C4-2B (cell line): ENCODE measurements at regions not wholly inside any gene's neighbourhood (a gene's known extent, or its start where the extent isn't known, plus 50 kb on each side); places are given as distances from the start of the nearest gene placed in this dataset.

Experiments
- H3K27ac ChIP-seq: fragments of 450-650 bp; 2 replicates; pipeline ENCODE4 v1.5.1; 2017
- ZFX ChIP-seq: fragments of 450-650 bp; IDR thresholded peaks from 2 replicates; pipeline ENCODE4 v1.6.1; 2017
- TF ChIP-seq, protein P1 (sequence below): fragments of 450-650 bp; conservative IDR thresholded peaks from 2 replicates; pipeline ENCODE4 v1.5.1; 2017; ENCODE audit warnings: mild to moderate bottlenecking

DNA sequence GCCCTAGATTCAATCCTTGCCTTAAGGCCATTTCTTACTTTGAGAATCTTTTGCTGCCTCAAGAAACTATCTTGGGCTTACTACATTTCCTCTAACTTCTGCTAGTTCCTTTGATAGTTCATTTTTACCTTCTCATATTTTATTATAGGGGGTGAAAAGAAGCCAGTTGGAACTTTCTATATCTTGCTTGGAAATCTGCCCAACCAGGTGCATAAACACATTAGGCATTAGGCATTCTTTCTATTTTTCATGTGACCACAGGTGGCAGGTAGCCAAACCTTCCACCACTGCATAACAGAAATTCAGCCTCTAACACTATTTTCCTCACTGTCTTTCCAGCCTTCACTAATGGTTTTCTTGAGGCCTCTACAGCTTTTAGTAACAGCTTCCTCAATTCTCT, 300.0 kb upstream of the SP8 start:
- no peak overlapping the region for H3K27ac ChIP-seq
- TF ChIP-seq ZFX = no peak
- TF ChIP-seq, protein P1, sequence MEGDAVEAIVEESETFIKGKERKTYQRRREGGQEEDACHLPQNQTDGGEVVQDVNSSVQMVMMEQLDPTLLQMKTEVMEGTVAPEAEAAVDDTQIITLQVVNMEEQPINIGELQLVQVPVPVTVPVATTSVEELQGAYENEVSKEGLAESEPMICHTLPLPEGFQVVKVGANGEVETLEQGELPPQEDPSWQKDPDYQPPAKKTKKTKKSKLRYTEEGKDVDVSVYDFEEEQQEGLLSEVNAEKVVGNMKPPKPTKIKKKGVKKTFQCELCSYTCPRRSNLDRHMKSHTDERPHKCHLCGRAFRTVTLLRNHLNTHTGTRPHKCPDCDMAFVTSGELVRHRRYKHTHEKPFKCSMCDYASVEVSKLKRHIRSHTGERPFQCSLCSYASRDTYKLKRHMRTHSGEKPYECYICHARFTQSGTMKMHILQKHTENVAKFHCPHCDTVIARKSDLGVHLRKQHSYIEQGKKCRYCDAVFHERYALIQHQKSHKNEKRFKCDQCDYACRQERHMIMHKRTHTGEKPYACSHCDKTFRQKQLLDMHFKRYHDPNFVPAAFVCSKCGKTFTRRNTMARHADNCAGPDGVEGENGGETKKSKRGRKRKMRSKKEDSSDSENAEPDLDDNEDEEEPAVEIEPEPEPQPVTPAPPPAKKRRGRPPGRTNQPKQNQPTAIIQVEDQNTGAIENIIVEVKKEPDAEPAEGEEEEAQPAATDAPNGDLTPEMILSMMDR = no peak

DNA sequence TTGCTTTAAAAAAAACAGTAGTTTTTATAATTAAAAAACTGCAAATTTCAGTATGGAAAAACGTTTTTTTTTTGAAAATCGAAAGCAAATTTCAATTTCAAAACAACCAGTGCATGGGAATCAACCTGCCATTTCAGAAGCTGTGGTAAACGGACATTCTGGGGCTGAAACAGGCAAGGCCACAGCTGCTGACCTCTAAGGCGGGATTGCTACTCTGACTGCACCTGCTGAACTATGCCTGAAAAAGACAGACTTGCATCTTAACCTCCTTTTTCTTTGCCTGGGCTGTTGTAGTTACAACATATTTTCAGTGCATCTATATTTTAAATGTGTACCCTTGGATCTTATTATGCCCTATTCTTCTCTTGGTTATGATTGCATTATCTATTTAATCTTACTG, 303.0 kb upstream of the SP8 start:
- TF ChIP-seq, protein P1 = no peak
- TF ChIP-seq ZFX = no peak
- H3K27ac ChIP-seq = no peak overlapping the region

DNA sequence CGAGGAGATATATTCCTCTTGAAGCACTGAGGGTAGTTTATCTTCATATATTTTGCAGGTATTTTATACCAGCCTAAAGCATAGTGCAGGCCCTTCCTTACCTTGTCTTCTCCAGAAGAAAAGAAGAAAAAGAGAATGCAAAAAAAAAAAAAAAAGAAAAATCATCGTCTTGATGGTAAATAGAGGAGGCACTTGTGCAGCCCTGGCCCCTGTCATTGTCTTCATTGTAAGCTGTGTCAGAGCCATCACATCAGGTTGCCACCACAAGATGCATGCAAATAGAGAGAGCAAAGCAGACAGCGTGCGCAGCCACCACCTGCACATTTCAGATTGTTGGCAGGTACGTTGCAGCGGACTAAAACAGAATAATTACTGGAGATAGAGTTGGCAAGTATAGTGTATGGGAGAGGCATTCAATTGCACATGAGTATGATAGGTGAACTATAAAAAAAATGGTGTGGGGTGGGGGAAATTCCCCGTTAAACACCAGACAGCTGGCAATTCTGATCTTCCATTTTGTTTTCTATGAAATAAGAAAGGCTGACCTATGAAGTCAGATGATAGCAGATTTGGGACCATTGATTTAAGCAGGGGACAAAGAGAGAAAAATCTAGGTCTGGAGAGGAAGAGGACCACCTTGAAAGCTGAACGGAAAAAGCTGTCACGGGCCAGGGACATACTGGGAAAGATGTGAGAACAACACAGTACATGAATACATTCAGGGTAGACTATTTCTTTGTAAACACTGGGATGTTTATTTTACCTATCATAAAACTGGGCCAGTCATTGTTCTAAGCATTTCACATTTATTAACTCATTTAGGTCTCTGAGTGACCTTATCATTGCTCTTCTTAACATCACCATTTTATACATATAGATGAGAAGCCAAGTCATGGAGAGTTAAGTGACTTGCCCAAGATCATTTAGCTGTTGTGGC, 306.3 kb upstream of the SP8 start:
- TF ChIP-seq ZFX = no peak
- TF ChIP-seq, protein P1 = no peak
- H3K27ac ChIP-seq = no peak overlapping the region

DNA sequence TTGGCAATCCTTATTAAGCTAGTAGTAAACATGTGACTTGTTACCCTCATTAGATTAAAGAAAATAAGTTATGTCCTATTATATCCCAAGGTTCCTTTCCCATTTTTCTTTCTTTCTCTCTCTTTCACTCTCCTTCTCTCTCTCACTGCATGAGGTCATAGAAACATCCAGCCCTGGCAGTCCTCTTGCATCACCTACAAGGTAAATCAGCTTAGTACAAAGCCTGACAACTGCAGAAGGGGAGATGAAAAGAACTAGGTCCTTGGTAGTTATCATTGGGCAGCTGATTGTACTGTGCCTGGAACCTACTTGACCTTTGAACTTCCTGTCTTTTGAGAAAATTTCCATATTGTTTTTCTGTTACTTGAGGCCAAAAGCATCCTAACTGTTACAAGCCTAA, 307.9 kb upstream of the SP8 start:
- no peak overlapping the region for H3K27ac ChIP-seq
- TF ChIP-seq, protein P1 = no peak
- TF ChIP-seq ZFX = no peak

DNA sequence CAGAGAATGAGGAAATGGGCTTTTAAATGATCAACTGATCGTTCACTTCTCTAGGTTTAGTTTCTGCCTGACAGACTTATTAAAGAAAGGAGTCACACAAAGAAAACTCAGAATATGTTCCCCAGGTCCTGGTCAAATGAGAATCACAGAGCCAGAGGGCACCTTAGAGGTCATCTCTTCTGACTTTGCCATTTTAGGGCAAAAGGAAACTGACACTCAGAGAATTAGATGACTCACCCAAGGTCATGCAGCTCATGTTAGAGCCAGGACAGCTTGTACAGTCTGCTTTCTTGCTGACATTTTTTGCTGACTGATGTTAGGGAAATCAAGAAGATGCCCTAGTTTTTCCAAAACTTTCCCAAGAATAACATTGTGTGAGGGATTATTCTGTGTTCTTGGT, 312.7 kb upstream of the SP8 start:
- no peak for TF ChIP-seq ZFX
- TF ChIP-seq, protein P1 = no peak
- H3K27ac ChIP-seq = no peak overlapping the region

DNA sequence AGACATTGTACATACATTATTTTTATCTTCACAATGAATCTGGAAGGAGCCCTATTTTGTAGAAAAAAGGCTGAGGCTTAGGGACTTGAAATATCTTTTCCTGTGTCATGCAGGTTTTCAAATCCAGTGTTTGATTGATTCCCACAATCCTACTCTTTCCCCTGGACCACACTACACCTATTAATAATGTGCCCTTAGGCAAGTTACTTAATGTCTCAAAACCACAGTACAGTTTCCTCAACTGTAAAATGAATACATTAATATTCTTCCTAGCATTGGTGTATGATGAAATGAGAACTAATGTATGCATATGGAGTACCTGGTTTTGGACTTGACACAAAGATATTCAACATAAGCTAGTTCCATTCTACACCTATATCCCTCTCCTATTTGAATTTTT, 313.3 kb upstream of the SP8 start:
- TF ChIP-seq, protein P1 = no peak
- TF ChIP-seq ZFX = no peak
- no peak overlapping the region for H3K27ac ChIP-seq

DNA sequence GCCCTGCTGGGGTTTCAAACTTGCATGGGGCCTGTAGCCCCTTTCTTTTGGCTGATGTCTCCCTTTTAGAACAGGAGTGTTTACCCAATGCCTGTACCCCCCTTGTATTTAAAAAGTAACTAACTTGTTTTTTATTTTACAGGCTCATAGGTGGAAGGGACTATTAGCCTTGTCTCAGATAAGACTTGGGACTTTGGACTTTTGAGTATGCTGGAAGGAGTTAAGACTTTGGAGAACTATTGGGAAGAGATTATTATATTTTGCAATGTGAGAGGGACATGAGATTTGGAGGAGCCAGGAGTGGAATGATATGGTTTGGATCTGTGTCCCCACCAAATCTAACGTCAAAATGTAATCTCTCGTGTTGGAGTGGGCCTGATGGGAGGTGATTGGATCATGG, 314.9 kb upstream of the SP8 start:
- TF ChIP-seq, protein P1 = no peak
- TF ChIP-seq ZFX = no peak
- H3K27ac ChIP-seq = no peak overlapping the region
